SK-N-SH (cell line): ENCODE measurements at regions not wholly inside any gene's neighbourhood (a gene's known extent, or its start where the extent isn't known, plus 50 kb on each side); places are given as distances from the start of the nearest gene placed in this dataset.

Experiments used
- CTCF ChIA-PET: fragments of 300-600, 350-600 bp; formaldehyde crosslinking; extraction: SDS; loops from one replicate; lab custom pipeline; 2021; lab: Yijun Ruan, JAX
- POLR2A ChIA-PET: fragments of 350-600 bp; sonication (Branson Sonifier 250); formaldehyde crosslinking; extraction: SDS; loops from one replicate; lab custom pipeline; 2020; ENCODE audit warnings: antibody characterized with exemption, inconsistent platforms; lab: Yijun Ruan, JAX
- DNase-seq: peaks from one replicate; pipeline ENCODE4 v3.0.0; 2012
- H2AFZ ChIP-seq: fragments of 200-600 bp; sonication (generic); 2 replicates; pipeline ENCODE4 v1.8.1; 2016; ENCODE audit warnings: antibody characterized with exemption, mild to moderate bottlenecking, low read depth
- H3F3A ChIP-seq: fragments of 200-600 bp; sonication (generic); replicated peaks from 2 replicates; pipeline ENCODE3; 2016; ENCODE audit warnings: antibody characterized with exemption, mild to moderate bottlenecking; ENCODE audit not compliant: insufficient read depth
- H3K27ac ChIP-seq, 2 experiments: fragments of 200-500 bp in 1 of 2; fragments of 200-600 bp in 1 of 2; sonication (Bioruptor generic) in 1 of 2; sonication (generic), shearing (Covaris generic) in 1 of 2; 2 replicates each; pipeline versions ENCODE4 v1.5.1 to v1.6.1; 2014 to 2016; ENCODE audit warnings: low read depth in 2 of 2, inconsistent platforms in 1 of 2, low read length in 1 of 2, mild to moderate bottlenecking in 1 of 2, mixed read lengths in 1 of 2
- H3K27me3 ChIP-seq: fragments of 200-600 bp; sonication (generic), shearing (Covaris generic); 2 replicates; pipeline ENCODE4 v1.6.1; 2016; ENCODE audit warnings: mixed run types; ENCODE audit not compliant: insufficient read depth
- H3K36me3 ChIP-seq, 2 experiments: fragments of 200-500 bp in 1 of 2; fragments of 200-600 bp in 1 of 2; sonication (Bioruptor generic) in 1 of 2; sonication (generic) in 1 of 2; replicated peaks in 1 of 2; 2 replicates each; pipeline versions ENCODE3 to v1.5.1; 2014 to 2016; ENCODE audit warnings: low read length in 1 of 2, mild to moderate bottlenecking in 1 of 2; ENCODE audit not compliant: insufficient read depth in 2 of 2, control insufficient read depth in 1 of 2
- H3K4me1 ChIP-seq, 2 experiments: fragments of 200-500 bp in 1 of 2; fragments of 200-600 bp in 1 of 2; sonication (Bioruptor generic) in 1 of 2; sonication (generic), shearing (Covaris generic) in 1 of 2; 2 replicates each; pipeline versions ENCODE4 v1.5.1 to v1.6.1; 2014 to 2016; ENCODE audit warnings: low read depth in 1 of 2, low read length in 1 of 2, mixed run types in 1 of 2; ENCODE audit not compliant: insufficient read depth in 2 of 2, control insufficient read depth in 1 of 2
- H3K4me2 ChIP-seq: fragments of 200-600 bp; sonication (generic), shearing (Covaris generic); 2 replicates; pipeline ENCODE4 v1.6.1; 2017; ENCODE audit warnings: mixed run types
- H3K4me3 ChIP-seq, 2 experiments: fragments of 200-500 bp in 1 of 2; fragments of 200-600 bp in 1 of 2; sonication (Bioruptor generic) in 1 of 2; sonication (generic), shearing (Covaris generic) in 1 of 2; 2 replicates each; pipeline versions ENCODE4 v1.5.1 to v1.8.1; 2014 to 2016; ENCODE audit warnings: low read depth in 2 of 2, inconsistent platforms in 1 of 2, low read length in 1 of 2, mild to moderate bottlenecking in 1 of 2, mixed read lengths in 1 of 2, moderate library complexity in 1 of 2
- H3K79me2 ChIP-seq: fragments of 200-600 bp; sonication (generic); 2 replicates; pipeline ENCODE4 v1.8.1; 2017; ENCODE audit warnings: mild to moderate bottlenecking; ENCODE audit not compliant: insufficient read depth
- H3K9ac ChIP-seq: fragments of 200-600 bp; sonication (generic); 2 replicates; pipeline ENCODE4 v1.6.1; 2017; ENCODE audit warnings: mixed run types
- H3K9me2 ChIP-seq: fragments of 200-600 bp; sonication (generic); 2 replicates; pipeline ENCODE4 v1.6.1; 2017; ENCODE audit warnings: mixed run types
- H3K9me3 ChIP-seq: fragments of 200-600 bp; sonication (generic); 2 replicates; pipeline ENCODE4 v1.6.1; 2017; ENCODE audit warnings: mixed run types, mild to moderate bottlenecking, moderate library complexity
- H4K20me1 ChIP-seq: fragments of 200-600 bp; sonication (generic); 2 replicates; pipeline ENCODE4 v1.6.1; 2017; ENCODE audit warnings: mild to moderate bottlenecking, mixed run types; ENCODE audit not compliant: insufficient read depth
- CHD2 ChIP-seq: fragments of 150-350 bp; IDR thresholded peaks from 2 replicates; pipeline ENCODE4 v1.6.1; 2018; ENCODE audit warnings: low read length; ENCODE audit not compliant: partially characterized antibody
- CTCF ChIP-seq: fragments of 200-600 bp; sonication (generic); IDR thresholded peaks from 2 replicates; pipeline ENCODE4 v1.6.1; 2017; ENCODE audit warnings: antibody characterized with exemption, mild to moderate bottlenecking, moderate library complexity
- EP300 ChIP-seq, 2 experiments: IDR thresholded peaks; 2 replicates each; pipeline versions ENCODE4 v1.4.0 to v1.6.1; 2012; ENCODE audit warnings: borderline replicate concordance in 1 of 2, low read depth in 1 of 2, low read length in 1 of 2
- JUND ChIP-seq: IDR thresholded peaks from 2 replicates; pipeline ENCODE4 v1.4.0; 2012
- MXI1 ChIP-seq: IDR thresholded peaks from 2 replicates; pipeline ENCODE4 v1.6.1; 2012; ENCODE audit warnings: mild to moderate bottlenecking, low read depth, low read length, improper control_type of control experiment
- PBX3 ChIP-seq: IDR thresholded peaks from 2 replicates; pipeline ENCODE4; 2012
- RAD21 ChIP-seq: IDR thresholded peaks from 2 replicates; pipeline ENCODE4 v1.6.1; 2012; ENCODE audit warnings: mild to moderate bottlenecking, low read length
- REST ChIP-seq: IDR thresholded peaks from 2 replicates; pipeline ENCODE4 v1.6.1; 2012; ENCODE audit warnings: mild to moderate bottlenecking, low read depth, low read length, moderate library complexity
- RXRA ChIP-seq: IDR thresholded peaks from 2 replicates; pipeline ENCODE4 v1.4.0; 2012; ENCODE audit warnings: low read depth, mild to moderate bottlenecking, borderline replicate concordance
- SIN3A ChIP-seq: IDR thresholded peaks from 2 replicates; pipeline ENCODE4 v1.6.1; 2012; ENCODE audit warnings: low read depth, mild to moderate bottlenecking, low read length, moderate library complexity, borderline replicate concordance
- YY1 ChIP-seq: IDR thresholded peaks from 2 replicates; pipeline ENCODE4 v1.4.0; 2012; ENCODE audit warnings: low read depth, mild to moderate bottlenecking
- WGBS: methylation state at CpG from one replicate; pipeline ENCODE4 v1.1.6; 2017; ENCODE audit warnings: low lambda C conversion rate; 5-methylcytosine and 5-hydroxymethylcytosine counted together

GRCh38 chr10:52558090-52558489, 214.5 kb downstream of the MBL2 start:
- TF ChIP-seq JUND = no peak
- TF ChIP-seq YY1 = no peak
- TF ChIP-seq CTCF = no peak
- TF ChIP-seq EP300 (IDR thresholded peaks at IDR 0.05; ENCODE audit: borderline replicate concordance in 1 of 2, low read depth in 1 of 2, low read length in 1 of 2) = no peak
- TF ChIP-seq MXI1 = no peak
- no peak for TF ChIP-seq PBX3
- TF ChIP-seq CHD2 = no peak
- TF ChIP-seq REST = no peak
- no peak for TF ChIP-seq RXRA
- no peak for TF ChIP-seq RAD21
- TF ChIP-seq, all 33 proteins: peak for 0
- Histone ChIP-seq H3K36me3 (no peaks in the 10 kb centered on the region), H4K20me1 (no peaks in the 10 kb centered on the region), H3K4me3 (no peak overlapping the region), H3K9ac (no peak overlapping the region), H3K9me3 (no peaks in the 10 kb centered on the region), H3K27ac (no peak overlapping the region), H2AFZ (no peak overlapping the region), H3K27me3 (no peaks in the 10 kb centered on the region), H3K79me2 (no peaks in the 10 kb centered on the region), H3F3A (no peaks in the 10 kb centered on the region), H3K4me2 (no peak overlapping the region), H3K4me1 (no peaks in the 10 kb centered on the region), H3K9me2 (no peaks in the 10 kb centered on the region)
- POLR2A ChIA-PET = no interaction called here
- WGBS = 100% methylated on average over 1 of the region's 1 CpG
- CTCF ChIA-PET = interaction anchor here (1.6 kb wide), 1 partner anchor 69 kb away, joined by 8 read pairs; no protein-coding TSS in a partner anchor
- DNase-seq = no peak

- Histone ChIP-seq H3K4me1 (no peaks in the 10 kb centered on the region; a peak in 1 of 4 replicates), H3K27ac (no peak overlapping the region)
These were observed 211.3 kb downstream of the MBL2 start for GRCh38 chr10:52561322-52561721.

More at GRCh38 chr10:52561322-52561721, 211.3 kb downstream of the MBL2 start:
- no peak for DNase-seq
- no peak overlapping the region for H2AFZ ChIP-seq
- H3K9ac ChIP-seq = no peak overlapping the region
- no peaks in the 10 kb centered on the region for H3K36me3 ChIP-seq
- ChIA-PET POLR2A (no interaction called here), CTCF (interaction anchor here (1.1 to 1.4 kb wide), 2 partner anchors 45 to 253 kb away, joined by 4 read pairs; no protein-coding TSS in a partner anchor)
- H3K27me3 ChIP-seq = no peaks in the 10 kb centered on the region
- H3K9me3 ChIP-seq = no peaks in the 10 kb centered on the region
- H3K9me2 ChIP-seq = no peaks in the 10 kb centered on the region
- H4K20me1 ChIP-seq = no peaks in the 10 kb centered on the region
- H3K4me3 ChIP-seq = no peak overlapping the region
- H3K4me2 ChIP-seq = no peak overlapping the region
- no peaks in the 10 kb centered on the region for H3K79me2 ChIP-seq
- WGBS = 91% methylated on average over 3 of the region's 3 CpGs
- no peaks in the 10 kb centered on the region for H3F3A ChIP-seq
- TF ChIP-seq SIN3A = no peak
